Loucy (cell line): ENCODE measurements at regions not wholly inside any gene's neighbourhood (a gene's known extent, or its start where the extent isn't known, plus 50 kb on each side); places are given as distances from the start of the nearest gene placed in this dataset.

ENCODE experiments used
- EZH2phosphoT487 ChIP-seq: fragments of 200-600 bp; IDR thresholded peaks from 2 replicates; pipeline ENCODE4 v1.6.1; 2018; ENCODE audit warnings: antibody characterized with exemption, mild to moderate bottlenecking, moderate library complexity, borderline replicate concordance
- TF ChIP-seq, protein P1 (sequence below): fragments of 200-600 bp; sonication (generic); conservative IDR thresholded peaks from 2 replicates; pipeline ENCODE4 v1.5.1; 2014; ENCODE audit warnings: mild to moderate bottlenecking, antibody characterized with exemption, low read length

DNA sequence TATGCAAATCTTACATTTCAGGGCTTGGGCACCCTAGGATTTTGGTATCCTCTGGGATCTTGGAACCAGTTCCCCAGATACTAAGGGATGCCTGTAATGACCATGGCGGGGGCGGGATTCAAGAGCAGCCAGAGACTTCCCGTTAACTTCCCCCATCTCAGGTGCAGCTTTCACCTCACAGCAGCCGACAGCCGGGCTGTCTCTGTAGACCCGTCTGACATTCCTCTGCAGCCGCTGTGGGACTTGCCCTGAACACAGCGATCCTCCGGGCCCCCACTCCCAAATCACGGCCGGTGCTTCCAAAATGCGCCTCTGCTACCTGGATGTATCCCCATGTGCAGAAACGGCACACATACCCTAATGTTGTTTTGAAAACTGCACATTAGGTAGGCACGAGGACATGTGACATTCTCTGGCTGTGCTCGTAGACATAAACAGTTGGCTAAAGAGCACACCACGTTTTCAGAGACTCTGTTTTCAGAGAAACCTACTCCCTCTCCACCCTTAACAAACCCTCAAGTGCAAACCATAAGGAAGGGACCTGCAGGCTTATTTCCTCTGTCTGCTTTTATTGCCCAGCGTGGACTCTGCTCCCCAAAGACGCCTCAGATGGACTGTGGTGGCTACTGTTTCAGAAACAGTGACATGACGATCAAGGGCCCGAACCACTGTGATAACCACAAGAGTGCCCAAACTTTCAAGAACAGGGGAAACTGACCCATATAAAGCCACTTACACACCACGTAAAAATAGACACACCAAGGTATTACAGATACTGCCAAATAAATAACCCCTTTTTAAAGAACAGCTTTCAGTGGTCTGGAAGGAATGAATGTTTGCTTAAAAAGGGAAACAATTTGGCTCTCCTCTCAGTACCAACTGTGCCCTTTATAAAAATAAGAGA, 72.9 kb upstream of the FOXC1 start:
- TF ChIP-seq, protein P1, sequence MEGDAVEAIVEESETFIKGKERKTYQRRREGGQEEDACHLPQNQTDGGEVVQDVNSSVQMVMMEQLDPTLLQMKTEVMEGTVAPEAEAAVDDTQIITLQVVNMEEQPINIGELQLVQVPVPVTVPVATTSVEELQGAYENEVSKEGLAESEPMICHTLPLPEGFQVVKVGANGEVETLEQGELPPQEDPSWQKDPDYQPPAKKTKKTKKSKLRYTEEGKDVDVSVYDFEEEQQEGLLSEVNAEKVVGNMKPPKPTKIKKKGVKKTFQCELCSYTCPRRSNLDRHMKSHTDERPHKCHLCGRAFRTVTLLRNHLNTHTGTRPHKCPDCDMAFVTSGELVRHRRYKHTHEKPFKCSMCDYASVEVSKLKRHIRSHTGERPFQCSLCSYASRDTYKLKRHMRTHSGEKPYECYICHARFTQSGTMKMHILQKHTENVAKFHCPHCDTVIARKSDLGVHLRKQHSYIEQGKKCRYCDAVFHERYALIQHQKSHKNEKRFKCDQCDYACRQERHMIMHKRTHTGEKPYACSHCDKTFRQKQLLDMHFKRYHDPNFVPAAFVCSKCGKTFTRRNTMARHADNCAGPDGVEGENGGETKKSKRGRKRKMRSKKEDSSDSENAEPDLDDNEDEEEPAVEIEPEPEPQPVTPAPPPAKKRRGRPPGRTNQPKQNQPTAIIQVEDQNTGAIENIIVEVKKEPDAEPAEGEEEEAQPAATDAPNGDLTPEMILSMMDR, result no peak
- TF ChIP-seq EZH2phosphoT487, result no peak
